DMS114 treated with DMSO at 0.1 percent for 48 hours (cell line): ENCODE measurements at regions not wholly inside any gene's neighbourhood (a gene's known extent, or its start where the extent isn't known, plus 50 kb on each side); places are given as distances from the start of the nearest gene placed in this dataset.
"Not testable (repeated sequence)": the region's sequence is repeated elsewhere in the genome, so short reads cannot be mapped to it uniquely, and the experiment has no call there.

Experiments
- DNase-seq: peaks from one replicate; lab custom pipeline; 2025; ENCODE audit not compliant: unreplicated experiment; lab: John Stamatoyannopoulos, UW

- no peak for DNase-seq
Observed at GRCh38 chr4:19266566-19266965, 985.1 kb upstream of the SLIT2 start.

GRCh38 chr4:19262467-19262866 lies 989.2 kb upstream of the SLIT2 start:
- no peak for DNase-seq

- DNase-seq = no peak
Observed at GRCh38 chr4:19260346-19260745, 991.4 kb upstream of the SLIT2 start.

- DNase-seq = no peak
Observed at GRCh38 chr4:19259920-19260319, 991.8 kb upstream of the SLIT2 start.

GRCh38 chr4:19256823-19257222 lies 994.9 kb upstream of the SLIT2 start:
- no peak for DNase-seq

- no peak for DNase-seq
Observed at GRCh38 chr4:19254486-19254885, 997.2 kb upstream of the SLIT2 start.

GRCh38 chr4:19248023-19248422 lies 1003.7 kb upstream of the SLIT2 start:
- no peak for DNase-seq

GRCh38 chr4:19241895-19242294 lies 1009.8 kb upstream of the SLIT2 start:
- DNase-seq = no peak

- no peak for DNase-seq
Observed at GRCh38 chr4:19239565-19239964, 1012.1 kb upstream of the SLIT2 start.

GRCh38 chr4:19236473-19236872 lies 1015.2 kb upstream of the SLIT2 start:
- DNase-seq = no peak

- no peak for DNase-seq
Observed at GRCh38 chr4:19230906-19231545, 1020.7 kb upstream of the SLIT2 start.

- DNase-seq = no peak
Observed at GRCh38 chr4:19227701-19228100, 1024.0 kb upstream of the SLIT2 start.

- DNase-seq = peak; percentile 67
Observed at GRCh38 chr4:19224820-19225219, 1026.9 kb upstream of the SLIT2 start.

GRCh38 chr4:19216476-19216875 lies 1035.2 kb upstream of the SLIT2 start:
- no peak for DNase-seq

- no peak for DNase-seq
Observed at GRCh38 chr4:19214591-19215186, 1037.0 kb upstream of the SLIT2 start.

GRCh38 chr4:19213388-19213787 lies 1038.3 kb upstream of the SLIT2 start:
- DNase-seq = no peak

- DNase-seq = no peak
Observed at GRCh38 chr4:19205853-19206252, 1045.9 kb upstream of the SLIT2 start.

GRCh38 chr4:19197838-19198237 lies 1053.9 kb upstream of the SLIT2 start:
- not testable (repeated sequence) for DNase-seq

- DNase-seq = no peak
Observed at GRCh38 chr4:19195696-19196095, 1056.0 kb upstream of the SLIT2 start.

GRCh38 chr4:19194672-19195071 lies 1057.0 kb upstream of the SLIT2 start:
- no peak for DNase-seq

GRCh38 chr4:19193274-19193981 lies 1058.3 kb upstream of the SLIT2 start:
- DNase-seq = no peak

GRCh38 chr4:19191979-19192650 lies 1059.6 kb upstream of the SLIT2 start:
- no peak for DNase-seq
